ENCODE measurements at regions not wholly inside any gene's neighbourhood (a gene's known extent, or its start where the extent isn't known, plus 50 kb on each side); places are given as distances from the start of the nearest gene placed in this dataset.

- ChIA-PET CTCF (ENCODE audit: low intra/inter-chr PET ratio, low total read pairs) (no interaction called here), POLR2A (no interaction called here)
- no peak for ATAC-seq
- intact Hi-C loops (cut with micrococcal nuclease; ENCODE audit: unreplicated experiment) = no loop called here
- peaks cover 21 to 77% of the 10 kb centered on the region in 2 experiments; a peak in 4 of 5 replicates for H3K27me3 ChIP-seq (ENCODE audit: control insufficient read depth in 1 of 2, insufficient read depth in 2 of 2, low read length in 2 of 2)
- H3K4me2 ChIP-seq (ENCODE audit: low read depth, low read length) = no peak overlapping the region
- no peaks in the 10 kb centered on the region for H3K9me3 ChIP-seq (ENCODE audit: low read length)
- H3K4me3 ChIP-seq (replicated peaks in 1 of 3; ENCODE audit: insufficient read depth in 1 of 3, low read depth in 2 of 3, low read length in 3 of 3) = no peak overlapping the region
- H3K27ac ChIP-seq (ENCODE audit: extremely low read length, insufficient read depth, low read length) = no peak overlapping the region
- H4K20me1 ChIP-seq (ENCODE audit: insufficient read depth, low read length) = 0 out of 2 replicates have a peak, but pooled peaks cover 2% of the 10 kb centered on the region
- TF ChIP-seq KDM2A (CRISPR knock-in tag; IDR thresholded peaks at IDR 0.05; ENCODE audit: borderline replicate concordance, low read depth) = no peak
- no peak for TF ChIP-seq KDM5B (CRISPR knock-in tag; IDR thresholded peaks at IDR 0.05; ENCODE audit: borderline replicate concordance)
- TF ChIP-seq TIGD3 (CRISPR knock-in tag; IDR thresholded peaks at IDR 0.05; ENCODE audit: borderline replicate concordance) = no peak
- TF ChIP-seq FOSL2 (CRISPR knock-in tag; IDR thresholded peaks at IDR 0.05) = no peak
- TF ChIP-seq AKAP8 (CRISPR knock-in tag; IDR thresholded peaks at IDR 0.05) = no peak
- TF ChIP-seq HBP1 (CRISPR knock-in tag; IDR thresholded peaks at IDR 0.05; ENCODE audit: low read depth) = no peak
- in situ Hi-C loops (cut with HindIII; ENCODE audit: extremely low pct_ligation_motif_present, low pct_unique_long_range_greater_than_20kb) = no loop called here
- 27% methylated on average over 7 of the region's 7 CpGs for WGBS (ENCODE audit: low lambda C conversion rate)
- no peak overlapping the region for H2AFZ ChIP-seq (ENCODE audit: low read length)
- H3K9ac ChIP-seq (ENCODE audit: insufficient read depth, low read depth, low read length) = no peak overlapping the region
- no peaks in the 10 kb centered on the region for H3K36me3 ChIP-seq (replicated peaks in 1 of 2; ENCODE audit: control insufficient read depth in 1 of 2, insufficient read depth in 2 of 2, low read length in 2 of 2)
- H3K79me2 ChIP-seq (ENCODE audit: insufficient read depth, low read length) = no peaks in the 10 kb centered on the region
- H3K4me1 ChIP-seq (ENCODE audit: insufficient read depth, low read length) = no peaks in the 10 kb centered on the region
- no peak for DNase-seq (ENCODE audit: low spot score)
- FAIRE-seq = no peak
- no TSS peak for BruUV-seq (replicated peaks)
Measured at GRCh38 chr17:77566151-77566550, 392.4 kb upstream of the TNRC6C start.

Measured in HepG2 (cell line).